ENCODE measurements at regions not wholly inside any gene's neighbourhood (a gene's known extent, or its start where the extent isn't known, plus 50 kb on each side); places are given as distances from the start of the nearest gene placed in this dataset.
"Not testable (repeated sequence)": the region's sequence is repeated elsewhere in the genome, so short reads cannot be mapped to it uniquely, and the experiment has no call there.

- DNase-seq (no peak), ATAC-seq (ENCODE audit: low read depth) (no peak)
- H3K27ac Mint-ChIP-seq, result no peak overlapping the region
- CTCF ChIA-PET, result no interaction called here
- H3K4me3 Mint-ChIP-seq, result no peak overlapping the region
- no peaks in the 10 kb centered on the region for H3K36me3 Mint-ChIP-seq (ENCODE audit: low read depth)
- TF ChIP-seq CTCF (IDR thresholded peaks at IDR 0.05), result no peak
- peaks cover 5% of the 10 kb centered on the region for H3K9me3 Mint-ChIP-seq
- H3K27me3 Mint-ChIP-seq, result no peaks in the 10 kb centered on the region
- POLR2A ChIA-PET, result no interaction called here
- H3K4me1 Mint-ChIP-seq, result no peaks in the 10 kb centered on the region
- intact Hi-C loops (cut with micrococcal nuclease), result no loop called here
Measured at GRCh38 chr4:156374894-156375293, 421.2 kb upstream of the CTSO start.

GRCh38 chr4:156374069-156374468 is 420.4 kb upstream of the CTSO start:
- intact Hi-C loops (cut with micrococcal nuclease), result no loop called here
- Mint-ChIP-seq H3K9me3 (peaks cover 5% of the 10 kb centered on the region), H3K4me3 (no peak overlapping the region), H3K4me1 (no peaks in the 10 kb centered on the region), H3K36me3 (ENCODE audit: low read depth) (no peaks in the 10 kb centered on the region), H3K27me3 (no peaks in the 10 kb centered on the region), H3K27ac (no peak overlapping the region)
- ATAC-seq (ENCODE audit: low read depth) (no peak), DNase-seq (no peak)
- no peak for TF ChIP-seq CTCF (IDR thresholded peaks at IDR 0.05)
- CTCF ChIA-PET, result no interaction called here
- POLR2A ChIA-PET, result no interaction called here

- POLR2A ChIA-PET; H3K27me3 Mint-ChIP-seq; intact Hi-C loops (cut with micrococcal nuclease); ATAC-seq (ENCODE audit: low read depth); DNase-seq; H3K4me1 Mint-ChIP-seq; H3K9me3 Mint-ChIP-seq; CTCF ChIA-PET; H3K36me3 Mint-ChIP-seq (ENCODE audit: low read depth); H3K4me3 Mint-ChIP-seq; H3K27ac Mint-ChIP-seq: not testable (repeated sequence)
Measured at GRCh38 chr4:156367502-156367901, 413.8 kb upstream of the CTSO start.

GRCh38 chr4:156362581-156362980 is 408.9 kb upstream of the CTSO start:
- H3K4me1 Mint-ChIP-seq, result no peaks in the 10 kb centered on the region
- intact Hi-C loops (cut with micrococcal nuclease), result no loop called here
- CTCF ChIA-PET, result no interaction called here

GRCh38 chr4:156347412-156348075 is 393.9 kb upstream of the CTSO start:
- Mint-ChIP-seq H3K27ac (no peak overlapping the region), H3K4me3 (no peak overlapping the region), H3K9me3 (no peaks in the 10 kb centered on the region), H3K4me1 (no peaks in the 10 kb centered on the region), H3K36me3 (ENCODE audit: low read depth) (no peaks in the 10 kb centered on the region), H3K27me3 (no peaks in the 10 kb centered on the region)
- TF ChIP-seq CTCF (IDR thresholded peaks at IDR 0.05), result no peak
- ATAC-seq (ENCODE audit: low read depth) (no peak), DNase-seq (no peak)
- CTCF ChIA-PET, result no interaction called here
- intact Hi-C loops (cut with micrococcal nuclease), result no loop called here
- POLR2A ChIA-PET, result no interaction called here

More at GRCh38 chr4:156362581-156362980, 408.9 kb upstream of the CTSO start:
- no peak for ATAC-seq (ENCODE audit: low read depth)
- POLR2A ChIA-PET, result no interaction called here
- DNase-seq, result no peak
- peaks cover 7% of the 10 kb centered on the region for H3K9me3 Mint-ChIP-seq
- H3K27ac Mint-ChIP-seq, result no peak overlapping the region
- H3K27me3 Mint-ChIP-seq, result no peaks in the 10 kb centered on the region
- TF ChIP-seq CTCF (IDR thresholded peaks at IDR 0.05), result no peak
- H3K36me3 Mint-ChIP-seq (ENCODE audit: low read depth), result no peaks in the 10 kb centered on the region
- H3K4me3 Mint-ChIP-seq, result no peak overlapping the region

GRCh38 chr4:156346959-156347385 is 393.3 kb upstream of the CTSO start:
- ATAC-seq (ENCODE audit: low read depth), result no peak
- Mint-ChIP-seq H3K36me3 (ENCODE audit: low read depth) (no peaks in the 10 kb centered on the region), H3K4me1 (no peaks in the 10 kb centered on the region), H3K4me3 (no peak overlapping the region), H3K27me3 (no peaks in the 10 kb centered on the region), H3K9me3 (no peaks in the 10 kb centered on the region), H3K27ac (no peak overlapping the region)
- CTCF ChIA-PET, result no interaction called here
- no peak for TF ChIP-seq CTCF (IDR thresholded peaks at IDR 0.05)
- DNase-seq, result no peak
- intact Hi-C loops (cut with micrococcal nuclease), result no loop called here
- POLR2A ChIA-PET, result no interaction called here

Measured in activated B cell treated with CpG ODN at 0.5 μM for 24 hours (primary cell).